Liver (tissue), 8 donors: ENCODE measurements at regions not wholly inside any gene's neighbourhood (a gene's known extent, or its start where the extent isn't known, plus 50 kb on each side); places are given as distances from the start of the nearest gene placed in this dataset.

ENCODE experiments used
- DNase-seq: peaks from one replicate; pipeline ENCODE4 v3.0.0-alpha.2; 2017; ENCODE audit warnings: low spot score
- H3K27ac ChIP-seq, 2 donors: one replicate each; pipeline ENCODE4 v1.7.0; 2013; ENCODE audit warnings: inconsistent platforms in 2 of 2, low read length in 2 of 2, control low read depth in 1 of 2, low read depth in 1 of 2, mild to moderate bottlenecking in 1 of 2
- H3K27me3 ChIP-seq, 4 donors: one replicate each; pipeline versions ENCODE4 v1.6.1 to v1.7.0; 2013; ENCODE audit warnings: low read length in 3 of 4, inconsistent platforms in 1 of 4, mild to moderate bottlenecking in 1 of 4, moderate library complexity in 1 of 4; ENCODE audit not compliant: control insufficient read depth in 4 of 4, insufficient read depth in 4 of 4
- H3K36me3 ChIP-seq, 4 donors: one replicate each; pipeline versions ENCODE4 v1.6.1 to v1.7.0; 2013; ENCODE audit warnings: low read length in 3 of 4, mild to moderate bottlenecking in 3 of 4, low read depth in 1 of 4, moderate library complexity in 1 of 4; ENCODE audit not compliant: control insufficient read depth in 4 of 4, insufficient read depth in 3 of 4
- H3K4me1 ChIP-seq, 4 donors: one replicate each; pipeline versions ENCODE4 v1.6.1 to v1.7.0; 2013; ENCODE audit warnings: low read length in 3 of 4, mild to moderate bottlenecking in 3 of 4, moderate library complexity in 1 of 4; ENCODE audit not compliant: control insufficient read depth in 4 of 4, insufficient read depth in 4 of 4
- H3K4me3 ChIP-seq, 3 donors: one replicate each; pipeline versions ENCODE4 v1.6.1 to v1.7.0; 2013; ENCODE audit warnings: low read length in 3 of 3, control low read depth in 1 of 3, low read depth in 1 of 3, mild to moderate bottlenecking in 1 of 3
- H3K9ac ChIP-seq, 2 donors: one replicate each; pipeline ENCODE4 v1.7.0; 2013; ENCODE audit warnings: low read length in 2 of 2, mild to moderate bottlenecking in 2 of 2, moderate library complexity in 2 of 2, control low read depth in 1 of 2, low read depth in 1 of 2
- H3K9me3 ChIP-seq, 4 donors: one replicate each; pipeline versions ENCODE4 v1.6.1 to v1.7.0; 2013; ENCODE audit warnings: low read length in 3 of 4; ENCODE audit not compliant: control insufficient read depth in 4 of 4
- EGR1 ChIP-seq, 2 donors: IDR thresholded peaks; 2 replicates each; pipeline ENCODE4 v1.6.1; 2016 to 2018; ENCODE audit warnings: antibody characterized with exemption in 2 of 2, low read depth in 2 of 2
- FOXA1 ChIP-seq: IDR thresholded peaks from 2 replicates; pipeline ENCODE4 v1.6.1; 2016; ENCODE audit warnings: antibody characterized with exemption
- FOXA2 ChIP-seq: IDR thresholded peaks from 2 replicates; pipeline ENCODE4 v1.6.1; 2016; ENCODE audit warnings: antibody characterized with exemption
- GABPA ChIP-seq, 2 donors: IDR thresholded peaks in 1 of 2; conservative IDR thresholded peaks in 1 of 2; 2 replicates each; pipeline ENCODE4 v1.6.1; 2016; ENCODE audit warnings: antibody characterized with exemption in 2 of 2, mild to moderate bottlenecking in 1 of 2, moderate library complexity in 1 of 2
- HNF4A ChIP-seq, 2 donors: conservative IDR thresholded peaks; 2 replicates each; pipeline ENCODE4 v1.6.1; 2016; ENCODE audit warnings: antibody characterized with exemption in 2 of 2, mild to moderate bottlenecking in 2 of 2
- JUND ChIP-seq, 2 donors: IDR thresholded peaks; 2 replicates each; pipeline ENCODE4 v1.6.1; 2016; ENCODE audit warnings: antibody characterized with exemption in 2 of 2
- RAD21 ChIP-seq, 2 donors: IDR thresholded peaks; 2 replicates each; pipeline ENCODE4 v1.6.1; 2016; ENCODE audit warnings: antibody characterized with exemption in 2 of 2, mild to moderate bottlenecking in 2 of 2
- REST ChIP-seq: IDR thresholded peaks from 2 replicates; pipeline ENCODE4 v1.6.1; 2016; ENCODE audit warnings: antibody characterized with exemption, mild to moderate bottlenecking
- RXRA ChIP-seq, 2 donors: IDR thresholded peaks; 2 replicates each; pipeline ENCODE4 v1.6.1; 2017 to 2018; ENCODE audit warnings: antibody characterized with exemption in 2 of 2, mild to moderate bottlenecking in 1 of 2
- SP1 ChIP-seq: IDR thresholded peaks from 2 replicates; pipeline ENCODE4 v1.6.1; 2018; ENCODE audit warnings: antibody characterized with exemption, mild to moderate bottlenecking
- TAF1 ChIP-seq: conservative IDR thresholded peaks from 2 replicates; pipeline ENCODE4 v1.6.1; 2016; ENCODE audit warnings: antibody characterized with exemption, mild to moderate bottlenecking
- YY1 ChIP-seq: IDR thresholded peaks from 2 replicates; pipeline ENCODE4 v1.6.1; 2016; ENCODE audit warnings: antibody characterized with exemption, mild to moderate bottlenecking
- ZBTB33 ChIP-seq: IDR thresholded peaks from 2 replicates; pipeline ENCODE4 v1.6.1; 2016; ENCODE audit warnings: antibody characterized with exemption
- WGBS: extraction: QIAGEN DNeasy Blood & Tissue Kit; methylation state at CpG from one replicate; pipeline ENCODE4 v1.1.7; 2013; 5-methylcytosine and 5-hydroxymethylcytosine counted together
- TF ChIP-seq, protein P1 (sequence below): fragments of 150-350 bp; IDR thresholded peaks from 2 replicates; pipeline ENCODE4 v1.5.1; 2017; ENCODE audit warnings: improper control_type of control experiment, low read depth, low read length; ENCODE audit not compliant: missing input control
- TF ChIP-seq, protein P2 (sequence below): IDR thresholded peaks from 2 replicates; pipeline ENCODE4 v1.6.1; 2016; ENCODE audit warnings: antibody characterized with exemption
- TF ChIP-seq, protein P3 (sequence below): IDR thresholded peaks from 2 replicates; pipeline ENCODE4 v1.6.1; 2016; ENCODE audit warnings: antibody characterized with exemption
- donor health status: healthy.
- donor health status: healthy.
- donor health status: healthy.
- donor health status: healthy.
- donor health status: healthy.

DNA sequence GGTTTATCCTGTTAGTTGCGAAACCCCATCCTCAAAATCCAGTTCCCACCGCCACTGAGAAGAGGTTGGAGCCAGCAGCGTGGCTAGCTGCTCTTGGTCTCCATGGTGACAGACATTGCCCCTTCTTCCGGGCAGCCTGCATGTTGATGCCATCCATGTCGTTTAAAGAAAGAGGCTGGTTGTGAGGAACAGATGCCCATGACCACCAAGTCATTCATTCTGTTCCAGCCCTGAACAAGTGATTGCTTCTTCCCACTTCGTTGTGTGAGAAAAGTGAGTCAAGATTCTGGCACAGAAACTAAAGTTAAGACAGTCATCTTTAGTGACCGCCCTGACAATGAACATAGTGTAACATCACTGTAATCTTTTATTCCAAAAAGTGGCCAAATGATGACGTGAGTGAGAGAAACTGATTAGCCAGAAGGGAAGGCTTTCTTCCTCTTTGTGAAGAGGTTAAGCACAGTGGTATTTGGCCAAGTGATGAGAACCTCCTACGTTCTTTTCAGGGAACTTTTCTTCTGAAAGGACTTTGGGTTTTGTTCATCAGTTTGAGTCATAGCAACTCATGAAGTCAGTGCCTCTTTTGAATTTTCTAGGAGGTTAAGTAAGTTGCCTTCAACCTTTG, 272.5 kb downstream of the GALR1 start:
- TF ChIP-seq GABPA (IDR thresholded peaks at IDR 0.05 in 1 of 2, conservative IDR thresholded peaks at IDR 0.05 in 1 of 2), result no peak
- no peak for TF ChIP-seq EGR1 (IDR thresholded peaks at IDR 0.05; ENCODE audit: low read depth in 2 of 2)
- TF ChIP-seq FOXA1, result no peak
- no peak for TF ChIP-seq YY1
- TF ChIP-seq REST, result no peak
- no peak for TF ChIP-seq FOXA2
- TF ChIP-seq RAD21 (IDR thresholded peaks at IDR 0.05), result no peak
- TF ChIP-seq, protein P1, sequence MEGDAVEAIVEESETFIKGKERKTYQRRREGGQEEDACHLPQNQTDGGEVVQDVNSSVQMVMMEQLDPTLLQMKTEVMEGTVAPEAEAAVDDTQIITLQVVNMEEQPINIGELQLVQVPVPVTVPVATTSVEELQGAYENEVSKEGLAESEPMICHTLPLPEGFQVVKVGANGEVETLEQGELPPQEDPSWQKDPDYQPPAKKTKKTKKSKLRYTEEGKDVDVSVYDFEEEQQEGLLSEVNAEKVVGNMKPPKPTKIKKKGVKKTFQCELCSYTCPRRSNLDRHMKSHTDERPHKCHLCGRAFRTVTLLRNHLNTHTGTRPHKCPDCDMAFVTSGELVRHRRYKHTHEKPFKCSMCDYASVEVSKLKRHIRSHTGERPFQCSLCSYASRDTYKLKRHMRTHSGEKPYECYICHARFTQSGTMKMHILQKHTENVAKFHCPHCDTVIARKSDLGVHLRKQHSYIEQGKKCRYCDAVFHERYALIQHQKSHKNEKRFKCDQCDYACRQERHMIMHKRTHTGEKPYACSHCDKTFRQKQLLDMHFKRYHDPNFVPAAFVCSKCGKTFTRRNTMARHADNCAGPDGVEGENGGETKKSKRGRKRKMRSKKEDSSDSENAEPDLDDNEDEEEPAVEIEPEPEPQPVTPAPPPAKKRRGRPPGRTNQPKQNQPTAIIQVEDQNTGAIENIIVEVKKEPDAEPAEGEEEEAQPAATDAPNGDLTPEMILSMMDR, result no peak
- no peak for TF ChIP-seq RXRA (IDR thresholded peaks at IDR 0.05)
- no peak for TF ChIP-seq ZBTB33
- TF ChIP-seq, protein P2, sequence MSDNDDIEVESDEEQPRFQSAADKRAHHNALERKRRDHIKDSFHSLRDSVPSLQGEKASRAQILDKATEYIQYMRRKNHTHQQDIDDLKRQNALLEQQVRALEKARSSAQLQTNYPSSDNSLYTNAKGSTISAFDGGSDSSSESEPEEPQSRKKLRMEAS, result no peak
- TF ChIP-seq SP1, result no peak
- TF ChIP-seq JUND (IDR thresholded peaks at IDR 0.05), result no peak
- TF ChIP-seq, protein P3, sequence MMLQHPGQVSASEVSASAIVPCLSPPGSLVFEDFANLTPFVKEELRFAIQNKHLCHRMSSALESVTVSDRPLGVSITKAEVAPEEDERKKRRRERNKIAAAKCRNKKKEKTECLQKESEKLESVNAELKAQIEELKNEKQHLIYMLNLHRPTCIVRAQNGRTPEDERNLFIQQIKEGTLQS, result no peak
- no peak for TF ChIP-seq TAF1
- peaks cover 0 to 4% (median 1%) of the 10 kb centered on the region in 4 donors for H3K9me3 ChIP-seq
- no peak overlapping the region for H3K27ac ChIP-seq
- H3K9ac ChIP-seq, result no peak overlapping the region
- H3K4me3 ChIP-seq, result no peak overlapping the region
- WGBS, result 63% methylated on average over 9 of the region's 9 CpGs
- peaks cover 0 to 5% (median 1%) of the 10 kb centered on the region in 4 donors for H3K27me3 ChIP-seq
- no peaks in the 10 kb centered on the region for H3K36me3 ChIP-seq
- DNase-seq, result no peak
- no peaks in the 10 kb centered on the region for H3K4me1 ChIP-seq

DNA sequence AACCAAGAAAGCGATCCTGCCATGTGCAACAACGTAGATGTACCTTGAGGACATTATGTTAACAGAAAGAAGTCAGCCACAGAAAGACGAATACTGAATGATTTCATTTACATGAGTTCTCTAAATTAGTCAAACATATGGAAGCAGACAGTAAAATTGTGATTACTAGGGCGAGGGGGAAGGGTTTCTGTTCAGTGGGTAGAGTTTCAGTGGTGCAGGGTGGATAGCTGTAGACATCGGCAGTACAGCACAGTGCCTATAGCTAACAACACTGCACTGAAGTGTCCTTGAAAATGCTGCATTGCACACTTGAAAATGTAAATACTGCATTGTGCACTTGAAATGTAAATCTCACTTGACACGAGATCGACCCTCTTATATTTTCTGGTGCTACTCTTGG, 275.3 kb downstream of the GALR1 start:
- 69% methylated on average over 7 of the region's 7 CpGs for whole genome bisulfite sequencing
- Histone ChIP-seq H3K9ac (no peak overlapping the region), H3K9me3 (peaks cover 0 to 2% (median 0%) of the 10 kb centered on the region in 4 donors)
- TF ChIP-seq HNF4A (conservative IDR thresholded peaks at IDR 0.05) (no peak), RXRA (IDR thresholded peaks at IDR 0.05) (no peak), RAD21 (IDR thresholded peaks at IDR 0.05) (no peak), GABPA (IDR thresholded peaks at IDR 0.05 in 1 of 2, conservative IDR thresholded peaks at IDR 0.05 in 1 of 2) (no peak), FOXA2 (no peak), FOXA1 (no peak), REST (no peak), ZBTB33 (no peak)
- TF ChIP-seq, protein P2, result no peak
- TF ChIP-seq, protein P3, result no peak

More for the DNA sequence above, 275.3 kb downstream of the GALR1 start:
- H3K4me3 ChIP-seq, result no peak overlapping the region
- no peaks in the 10 kb centered on the region for H3K36me3 ChIP-seq
- no peaks in the 10 kb centered on the region for H3K4me1 ChIP-seq
- peaks cover 0 to 3% (median 1%) of the 10 kb centered on the region in 4 donors for H3K27me3 ChIP-seq
- no peak overlapping the region for H3K27ac ChIP-seq
- DNase-seq, result no peak
